NCI-H526 (cell line): ENCODE measurements at regions not wholly inside any gene's neighbourhood (a gene's known extent, or its start where the extent isn't known, plus 50 kb on each side); places are given as distances from the start of the nearest gene placed in this dataset.

Source experiments
- DNase-seq, 2 experiments: peaks; one replicate each; lab custom pipeline; 2025; lab: John Stamatoyannopoulos, UW

GRCh38 chr7:97466999-97467740 is 264.7 kb upstream of the TAC1 start:
- DNase-seq: no peak

GRCh38 chr7:97468493-97468892 is 263.4 kb upstream of the TAC1 start:
- peak in 1 of 2 experiments; percentile 26 for DNase-seq

- no peak for DNase-seq
Measured at GRCh38 chr7:97470726-97471125, 261.2 kb upstream of the TAC1 start.

- no peak for DNase-seq
Measured at GRCh38 chr7:97471491-97471890, 260.4 kb upstream of the TAC1 start.

DNA sequence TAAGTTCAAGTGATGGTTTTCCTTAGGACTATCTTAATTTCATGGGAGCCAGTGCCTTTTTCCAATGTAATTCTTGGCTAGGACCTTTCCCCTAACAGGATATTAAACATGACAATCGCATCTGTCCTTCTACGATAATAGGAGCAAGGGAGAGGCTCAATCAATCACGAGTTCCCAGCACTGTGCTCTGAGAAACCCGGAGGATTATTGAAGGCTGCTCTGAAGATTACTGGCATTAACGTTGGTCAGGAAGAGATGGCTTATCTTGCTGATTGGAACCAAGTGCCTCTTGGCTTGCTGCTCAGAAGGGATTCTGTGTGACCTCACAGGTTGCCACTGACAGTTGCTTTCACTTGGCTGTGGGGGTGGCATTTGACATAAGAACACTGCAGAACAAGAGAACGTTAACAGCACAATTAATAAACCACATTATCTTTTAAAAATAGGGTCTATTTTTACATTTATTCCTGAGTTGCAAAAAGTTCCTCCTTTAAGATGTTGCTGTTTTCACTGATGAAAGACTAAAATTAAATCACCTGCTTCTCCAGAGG is 252.1 kb upstream of the TAC1 start:
- no peak for DNase-seq

- no peak for DNase-seq
Measured at GRCh38 chr7:97480772-97481390, 251.0 kb upstream of the TAC1 start.

DNA sequence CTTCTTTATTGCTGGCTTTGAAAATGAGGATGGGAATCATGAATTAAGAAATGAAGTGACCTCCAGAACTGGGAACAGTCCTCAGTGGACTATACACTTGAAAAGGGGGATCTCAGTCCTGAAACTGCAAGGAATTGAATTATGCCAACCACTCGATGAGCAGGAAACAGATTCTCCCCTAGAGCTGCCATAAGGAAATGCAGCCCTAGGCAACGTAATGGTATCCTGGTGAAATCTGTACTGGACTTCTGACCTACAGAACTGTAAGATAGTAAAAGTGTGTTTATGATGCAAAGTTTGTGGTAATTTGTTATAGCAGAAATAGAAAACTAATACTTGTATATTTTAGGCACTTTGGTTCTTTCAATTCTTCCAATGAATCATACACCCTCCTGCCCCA is 236.4 kb upstream of the TAC1 start:
- DNase-seq: no peak

DNA sequence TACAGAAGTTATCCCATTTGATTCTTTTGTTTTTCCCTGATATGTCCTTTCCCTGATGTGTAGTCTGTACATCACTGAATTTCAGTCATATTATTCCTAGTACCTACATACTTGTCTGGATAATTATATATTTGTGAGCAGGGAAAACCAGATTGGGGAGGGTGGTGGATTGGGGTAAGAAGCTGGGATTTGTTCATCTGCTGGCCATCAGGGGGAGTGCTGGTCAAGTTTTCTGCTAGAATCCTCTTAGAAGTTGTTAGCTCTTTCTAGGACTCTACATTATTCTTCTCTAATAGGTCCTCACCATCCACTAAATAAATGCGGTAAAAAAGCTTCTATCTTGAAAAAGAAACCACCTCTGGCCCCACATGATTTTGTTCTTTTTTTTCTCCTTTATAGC is 232.7 kb upstream of the TAC1 start:
- peak in 1 of 2 experiments; percentile 43 for DNase-seq

GRCh38 chr7:97503367-97504094 is 228.4 kb upstream of the TAC1 start:
- DNase-seq: peak in 1 of 2 experiments; percentile 1

DNA sequence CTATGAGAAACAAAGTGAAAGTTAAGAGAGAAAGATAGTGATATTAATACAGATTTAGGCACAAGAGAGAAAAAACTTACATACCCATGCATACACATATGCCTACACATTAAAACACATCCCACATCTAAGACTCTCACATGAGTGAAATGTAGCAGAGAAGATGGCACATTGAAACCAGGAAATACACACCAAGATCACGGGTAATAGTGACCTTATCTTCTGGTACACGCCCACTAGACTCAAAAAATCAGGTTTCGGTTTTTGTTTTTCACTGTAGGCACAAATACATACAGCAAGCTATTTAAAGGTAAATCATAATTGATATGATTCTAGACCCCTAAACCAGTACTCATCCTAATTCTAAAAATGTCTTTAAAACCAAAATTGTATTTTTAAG is 225.2 kb upstream of the TAC1 start:
- no peak for DNase-seq

DNA sequence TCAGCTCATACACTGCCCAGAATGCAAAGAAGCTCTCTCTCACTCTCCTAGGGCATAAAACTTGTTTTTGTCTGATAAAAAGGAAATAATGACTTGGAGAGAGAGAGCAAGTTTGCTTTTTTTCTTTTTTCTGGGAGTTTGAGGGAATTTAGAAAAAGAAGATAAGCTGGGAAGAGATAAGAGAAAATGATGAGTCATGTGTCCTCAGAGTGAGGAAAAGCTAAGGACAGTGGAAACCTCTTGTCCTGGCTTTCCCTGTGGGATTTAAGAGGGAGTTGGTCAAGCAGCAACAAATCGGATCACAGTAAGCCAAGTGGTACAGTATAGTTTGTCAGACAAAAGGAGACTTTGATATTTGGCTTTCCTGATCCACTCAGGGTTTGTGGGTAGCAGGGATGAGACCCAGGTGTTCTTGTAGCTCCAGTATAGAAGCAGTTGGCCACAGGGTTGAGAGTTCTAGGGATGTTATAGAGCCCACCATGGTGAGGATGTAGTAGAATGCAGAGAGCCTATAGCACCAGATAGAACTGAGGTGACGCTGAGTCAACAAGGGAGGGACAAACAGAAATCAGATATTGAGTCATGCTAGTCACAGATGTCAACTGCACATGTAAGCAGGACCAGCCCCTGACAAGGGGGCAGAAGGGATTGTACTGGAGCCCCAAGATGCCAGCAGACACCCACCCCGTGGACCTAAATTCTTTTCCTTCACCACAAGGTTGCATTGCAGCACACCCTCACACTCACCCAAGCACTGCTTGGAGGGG is 219.3 kb upstream of the TAC1 start:
- DNase-seq: no peak

DNA sequence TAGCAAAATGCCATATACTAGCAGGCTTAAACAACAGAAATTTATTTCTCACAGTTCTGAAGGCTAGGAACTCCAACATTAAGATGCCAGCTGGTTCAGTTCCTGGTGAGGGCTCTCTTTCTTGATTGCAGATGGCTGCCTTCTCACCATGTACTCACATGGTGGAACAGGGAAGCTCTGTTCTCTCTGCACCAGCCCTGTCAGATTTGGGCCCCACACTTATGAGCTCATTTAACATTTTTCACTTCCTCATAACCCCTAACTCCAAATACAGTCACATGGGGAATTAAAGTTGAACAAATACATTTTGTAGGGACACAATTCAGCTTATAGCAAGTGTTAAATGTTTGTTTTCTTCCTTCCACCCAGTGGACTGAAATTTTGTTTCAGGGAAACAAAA is 218.6 kb upstream of the TAC1 start:
- DNase-seq: no peak

DNA sequence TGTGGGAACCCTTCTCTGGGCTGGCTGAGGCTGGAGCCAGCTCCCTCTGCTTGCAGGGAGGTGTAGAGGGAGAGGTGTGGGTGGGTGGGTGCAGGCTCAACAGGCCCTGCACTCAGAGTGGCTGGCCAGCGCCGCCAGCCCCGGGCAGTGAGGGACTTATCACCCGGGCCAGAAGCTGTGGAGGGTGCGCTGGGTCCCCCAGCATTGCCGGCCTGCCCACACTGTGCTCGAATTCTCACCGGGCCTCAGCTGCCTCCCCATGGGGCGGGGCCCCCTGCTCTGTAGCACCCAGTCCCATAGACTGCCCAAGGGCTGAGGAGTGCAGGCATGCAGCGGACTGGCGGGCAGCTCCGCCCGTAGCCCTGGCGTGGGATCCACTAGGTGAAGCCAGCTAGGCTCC is 190.7 kb upstream of the TAC1 start:
- DNase-seq: no peak

- no peak for DNase-seq
Measured at GRCh38 chr7:97555857-97556421, 175.9 kb upstream of the TAC1 start.

DNA sequence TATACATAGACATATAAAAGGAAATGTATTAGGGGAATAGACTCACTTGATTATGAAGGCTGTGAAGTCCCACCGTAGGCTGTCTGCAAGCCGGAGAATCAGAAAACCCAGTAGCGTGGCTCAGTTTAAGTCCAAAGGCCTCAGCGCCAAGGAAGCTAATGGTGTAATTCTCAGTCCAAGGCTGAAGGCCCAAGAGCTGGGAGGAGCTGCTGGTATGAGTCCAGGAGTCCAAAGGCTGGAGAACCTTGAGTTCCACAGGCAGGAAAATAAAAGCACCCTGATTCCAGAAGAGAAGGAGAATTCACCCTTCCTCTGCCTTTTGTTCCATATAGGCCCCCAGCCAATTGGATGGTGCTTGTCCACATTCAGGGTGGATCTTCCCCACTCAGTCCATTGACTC is 166.2 kb upstream of the TAC1 start:
- DNase-seq: no peak

DNA sequence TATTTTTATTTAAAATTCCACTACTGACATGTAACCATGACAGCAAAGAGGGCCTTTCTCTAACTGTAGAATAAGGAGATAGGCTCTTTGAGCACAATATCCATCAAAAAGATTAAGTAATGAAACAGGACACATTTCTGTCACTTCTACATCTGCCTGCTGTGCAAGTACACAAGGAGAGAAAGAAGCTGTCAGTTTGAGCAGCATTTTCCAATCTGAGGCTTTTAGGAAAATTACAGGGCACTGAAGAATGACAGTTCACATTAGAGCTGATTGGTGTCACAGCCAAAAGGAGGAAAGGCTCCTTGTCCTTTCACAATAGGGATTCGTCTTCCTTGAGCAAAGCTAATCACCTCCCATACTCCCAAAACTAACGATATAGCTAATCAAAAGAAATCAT is 158.8 kb upstream of the TAC1 start:
- DNase-seq: no peak

GRCh38 chr7:97576043-97576442 is 155.8 kb upstream of the TAC1 start:
- no peak for DNase-seq

- DNase-seq: no peak
Measured at GRCh38 chr7:97578225-97578624, 153.7 kb upstream of the TAC1 start.

DNA sequence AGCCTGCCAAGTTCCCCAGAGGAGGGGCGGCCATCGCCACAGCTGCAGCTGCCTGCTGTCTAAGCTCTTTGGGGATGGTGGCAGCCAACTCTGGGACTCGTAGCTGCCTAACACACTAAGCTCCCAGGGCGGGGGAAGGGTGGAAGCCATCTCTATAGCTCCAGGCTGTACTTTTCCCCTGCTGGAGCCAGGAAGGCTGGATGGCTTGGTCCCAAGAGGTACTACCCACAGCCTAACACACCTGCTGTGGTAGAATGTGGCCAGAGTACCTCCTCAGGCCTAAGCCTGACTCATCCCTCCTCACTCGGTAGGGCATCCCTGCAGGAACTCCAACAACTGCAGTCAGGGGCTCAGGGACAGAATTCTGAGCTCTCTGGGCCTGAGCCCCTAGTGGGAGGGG is 151.7 kb upstream of the TAC1 start:
- DNase-seq: no peak

DNA sequence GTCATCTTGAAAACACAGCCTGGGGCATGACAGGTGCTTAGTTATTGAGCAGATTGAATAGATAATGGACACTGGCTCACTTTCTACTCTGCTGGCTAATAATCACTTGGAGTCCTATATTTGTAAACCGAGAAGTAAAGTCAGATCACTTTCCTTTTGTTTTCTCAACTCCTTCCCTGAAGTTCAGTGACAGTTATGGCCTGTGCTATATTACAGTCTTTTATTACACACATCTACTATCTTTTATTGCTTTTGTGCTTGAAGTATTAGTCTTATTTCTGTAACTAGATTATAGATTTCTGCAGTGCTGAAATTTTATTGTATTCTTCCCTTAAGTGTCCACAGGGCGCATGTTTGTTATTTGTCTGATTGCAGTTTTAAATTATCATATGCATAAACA is 136.4 kb upstream of the TAC1 start:
- DNase-seq: no peak

DNA sequence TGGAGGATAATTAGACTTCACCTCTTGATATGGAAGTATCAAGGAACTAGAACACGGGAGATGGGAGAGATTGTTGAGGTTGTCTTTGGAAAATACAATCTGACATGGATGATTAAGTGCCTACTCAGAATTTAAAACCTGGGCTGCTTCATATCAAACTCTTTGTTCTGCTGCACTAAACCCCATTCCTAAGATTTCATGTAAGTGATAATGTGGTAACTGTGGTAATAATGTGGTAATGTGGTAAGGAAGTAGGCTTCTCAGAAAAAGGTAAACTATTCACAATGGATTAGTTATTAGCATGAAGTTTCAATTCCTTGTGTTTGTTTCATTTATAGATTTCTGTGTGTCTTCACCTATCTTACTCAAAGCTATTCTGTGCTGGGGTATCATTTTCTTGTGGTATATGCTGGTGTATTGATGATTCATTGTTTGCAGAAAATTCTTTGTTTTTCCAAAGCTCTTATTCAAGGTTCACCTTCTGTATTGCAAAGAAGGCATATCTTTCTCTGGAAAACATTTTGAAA is 129.9 kb upstream of the TAC1 start:
- no peak for DNase-seq

DNA sequence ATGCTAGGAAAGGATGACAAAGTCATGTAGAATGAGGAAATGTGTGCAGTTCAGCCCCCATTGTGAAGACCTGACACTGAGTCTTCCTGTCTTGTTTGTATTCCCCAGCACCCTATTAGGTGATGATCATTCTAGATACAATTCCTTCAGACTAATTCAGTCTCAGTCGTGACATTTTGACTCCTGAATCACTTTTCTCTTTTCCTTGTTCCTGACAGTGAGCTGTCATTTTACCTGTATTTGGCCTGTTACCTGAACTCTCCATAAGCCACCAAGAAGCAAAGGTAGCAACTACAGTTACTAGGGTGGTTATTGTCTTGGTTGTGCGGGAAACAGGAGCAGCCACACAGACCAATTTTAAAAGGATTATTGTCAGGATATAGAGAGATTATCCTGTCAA is 111.4 kb upstream of the TAC1 start:
- DNase-seq: no peak
